Islet of Langerhans (tissue), 1 donor: ENCODE measurements at regions not wholly inside any gene's neighbourhood (a gene's known extent, or its start where the extent isn't known, plus 50 kb on each side); places are given as distances from the start of the nearest gene placed in this dataset.

Experiments
- FAIRE-seq: peaks from one replicate; lab custom pipeline; 2011; peaks lifted over from hg19 to GRCh38; lab: Jason Lieb, UNC

GRCh38 chr11:11076879-11077278 lies 219.0 kb upstream of the ZBED5 start:
- FAIRE-seq, result no peak

GRCh38 chr11:11076276-11076675 lies 218.4 kb upstream of the ZBED5 start:
- no peak for FAIRE-seq

GRCh38 chr11:11075515-11076171 lies 217.8 kb upstream of the ZBED5 start:
- no peak for FAIRE-seq

GRCh38 chr11:11074686-11075335 lies 217.0 kb upstream of the ZBED5 start:
- FAIRE-seq, result no peak

GRCh38 chr11:11073996-11074395 lies 216.1 kb upstream of the ZBED5 start:
- FAIRE-seq, result no peak

- FAIRE-seq, result no peak
These were observed 214.2 kb upstream of the ZBED5 start for GRCh38 chr11:11072067-11072466.

- no peak for FAIRE-seq
These were observed 213.6 kb upstream of the ZBED5 start for GRCh38 chr11:11071486-11071885.

GRCh38 chr11:11070976-11071375 lies 213.1 kb upstream of the ZBED5 start:
- FAIRE-seq, result no peak

GRCh38 chr11:11069841-11070835 lies 212.3 kb upstream of the ZBED5 start:
- FAIRE-seq, result no peak

GRCh38 chr11:11068113-11068512 lies 210.3 kb upstream of the ZBED5 start:
- FAIRE-seq, result no peak

- FAIRE-seq, result no peak
These were observed 207.5 kb upstream of the ZBED5 start for GRCh38 chr11:11065396-11065795.

GRCh38 chr11:11057472-11057854 lies 199.6 kb upstream of the ZBED5 start:
- FAIRE-seq, result no peak

- FAIRE-seq, result no peak
These were observed 199.1 kb upstream of the ZBED5 start for GRCh38 chr11:11056749-11057471.

GRCh38 chr11:11056316-11056715 lies 198.5 kb upstream of the ZBED5 start:
- FAIRE-seq, result no peak

GRCh38 chr11:11047851-11048610 lies 190.2 kb upstream of the ZBED5 start:
- FAIRE-seq, result no peak

GRCh38 chr11:11046781-11047180 lies 188.9 kb upstream of the ZBED5 start:
- FAIRE-seq, result no peak

GRCh38 chr11:11045156-11045930 lies 187.5 kb upstream of the ZBED5 start:
- FAIRE-seq, result no peak

GRCh38 chr11:11044137-11044855 lies 186.4 kb upstream of the ZBED5 start:
- no peak for FAIRE-seq

GRCh38 chr11:11043721-11044120 lies 185.9 kb upstream of the ZBED5 start:
- FAIRE-seq, result no peak
